ENCODE measurements at regions not wholly inside any gene's neighbourhood (a gene's known extent, or its start where the extent isn't known, plus 50 kb on each side); places are given as distances from the start of the nearest gene placed in this dataset.

- no peak for DNase-seq (ENCODE audit: low read depth)
- H3K4me3 ChIP-seq (ENCODE audit: low read length), result no peak overlapping the region
- no peak for TF ChIP-seq CTCF (IDR thresholded peaks at IDR 0.05; ENCODE audit: insufficient read depth, low read depth, low read length, missing control alignments)
Observed at GRCh38 chr5:5967373-5967772, 411.0 kb downstream of the MED10 start.

- H3K4me3 ChIP-seq (ENCODE audit: low read length), result no peak overlapping the region
- DNase-seq (ENCODE audit: low read depth), result no peak
- no peak for TF ChIP-seq CTCF (IDR thresholded peaks at IDR 0.05; ENCODE audit: insufficient read depth, low read depth, low read length, missing control alignments)
Observed at GRCh38 chr5:5965132-5965531, 413.2 kb downstream of the MED10 start.

GRCh38 chr5:5964347-5964746 is 414.0 kb downstream of the MED10 start:
- no peak for DNase-seq (ENCODE audit: low read depth)
- H3K4me3 ChIP-seq (ENCODE audit: low read length), result no peak overlapping the region
- no peak for TF ChIP-seq CTCF (IDR thresholded peaks at IDR 0.05; ENCODE audit: insufficient read depth, low read depth, low read length, missing control alignments)

GRCh38 chr5:5957737-5958136 is 420.6 kb downstream of the MED10 start:
- no peak for TF ChIP-seq CTCF (IDR thresholded peaks at IDR 0.05; ENCODE audit: insufficient read depth, low read depth, low read length, missing control alignments)
- no peak for DNase-seq (ENCODE audit: low read depth)
- H3K4me3 ChIP-seq (ENCODE audit: low read length), result no peak overlapping the region

GRCh38 chr5:5954275-5954598 is 424.1 kb downstream of the MED10 start:
- H3K4me3 ChIP-seq (ENCODE audit: low read length), result no peak overlapping the region
- no peak for TF ChIP-seq CTCF (IDR thresholded peaks at IDR 0.05; ENCODE audit: insufficient read depth, low read depth, low read length, missing control alignments)
- no peak for DNase-seq (ENCODE audit: low read depth)

GRCh38 chr5:5953584-5954274 is 424.6 kb downstream of the MED10 start:
- TF ChIP-seq CTCF (IDR thresholded peaks at IDR 0.05; ENCODE audit: insufficient read depth, low read depth, low read length, missing control alignments), result no peak
- no peak overlapping the region for H3K4me3 ChIP-seq (ENCODE audit: low read length)
- no peak for DNase-seq (ENCODE audit: low read depth)

- no peak for TF ChIP-seq CTCF (IDR thresholded peaks at IDR 0.05; ENCODE audit: insufficient read depth, low read depth, low read length, missing control alignments)
- H3K4me3 ChIP-seq (ENCODE audit: low read length), result no peak overlapping the region
- no peak for DNase-seq (ENCODE audit: low read depth)
Observed at GRCh38 chr5:5951953-5952352, 426.4 kb downstream of the MED10 start.
